ENCODE measurements at regions not wholly inside any gene's neighbourhood (a gene's known extent, or its start where the extent isn't known, plus 50 kb on each side); places are given as distances from the start of the nearest gene placed in this dataset.

GRCh38 chr9:130774183-130774582 lies 60.9 kb upstream of the ABL1 start:
- Histone ChIP-seq H3K4me3 (ENCODE audit: low read length) (no peak overlapping the region), H3K27me3 (ENCODE audit: control insufficient read depth, insufficient read depth, low read length, poor library complexity, severe bottlenecking) (no peaks in the 10 kb centered on the region), H3K36me3 (ENCODE audit: control insufficient read depth, insufficient read depth, low read length) (no peaks in the 10 kb centered on the region), H3K9ac (ENCODE audit: extremely low read depth, low read length, poor library complexity, severe bottlenecking) (no peak overlapping the region), H3K4me1 (ENCODE audit: control insufficient read depth, insufficient read depth, low read length) (no peaks in the 10 kb centered on the region), H3K27ac (ENCODE audit: low read depth, low read length) (no peak overlapping the region), H3K9me3 (ENCODE audit: control insufficient read depth, low read length) (peaks cover 18% of the 10 kb centered on the region)
- no peak for TF ChIP-seq CTCF (conservative IDR thresholded peaks at IDR 0.05)
- 85 to 97% methylated on average over 2 to 3 of the region's 3 CpGs for WGBS, 2 experiments (ENCODE audit: insufficient coverage in 1 of 2, insufficient read length in 1 of 2)
- Mint-ChIP-seq H3K4me1 (peaks cover 9% of the 10 kb centered on the region), H3K9me3 (peaks cover 27% of the 10 kb centered on the region), H3K27me3 (ENCODE audit: insufficient read depth) (no peaks in the 10 kb centered on the region), H3K27ac (no peak overlapping the region), H3K36me3 (ENCODE audit: low read depth) (peaks cover 5% of the 10 kb centered on the region), H3K4me3 (no peak overlapping the region)
- no peak for DNase-seq

GRCh38 chr9:130775336-130775991 lies 59.6 kb upstream of the ABL1 start:
- DNase-seq: no peak
- Histone ChIP-seq H3K36me3 (ENCODE audit: control insufficient read depth, insufficient read depth, low read length) (no peaks in the 10 kb centered on the region), H3K9ac (ENCODE audit: extremely low read depth, low read length, poor library complexity, severe bottlenecking) (no peak overlapping the region), H3K27me3 (ENCODE audit: control insufficient read depth, insufficient read depth, low read length, poor library complexity, severe bottlenecking) (no peaks in the 10 kb centered on the region), H3K4me1 (ENCODE audit: control insufficient read depth, insufficient read depth, low read length) (no peaks in the 10 kb centered on the region), H3K4me3 (ENCODE audit: low read length) (no peak overlapping the region), H3K27ac (ENCODE audit: low read depth, low read length) (no peak overlapping the region), H3K9me3 (ENCODE audit: control insufficient read depth, low read length) (peaks cover 18% of the 10 kb centered on the region)
- 96 to 100% methylated on average over 2 to 4 of the region's 5 CpGs for WGBS, 2 experiments (ENCODE audit: insufficient coverage in 1 of 2, insufficient read length in 1 of 2)
- no peak for TF ChIP-seq CTCF (conservative IDR thresholded peaks at IDR 0.05)
- no peaks in the 10 kb centered on the region for H3K27me3 Mint-ChIP-seq (ENCODE audit: insufficient read depth)
- H3K9me3 Mint-ChIP-seq: peaks cover 27% of the 10 kb centered on the region
- H3K36me3 Mint-ChIP-seq (ENCODE audit: low read depth): peaks cover 5% of the 10 kb centered on the region
- H3K4me3 Mint-ChIP-seq: no peak overlapping the region
- peaks cover 13% of the 10 kb centered on the region for H3K4me1 Mint-ChIP-seq
- no peak overlapping the region for H3K27ac Mint-ChIP-seq

- H3K27ac Mint-ChIP-seq: no peak overlapping the region
These were observed 55.8 kb upstream of the ABL1 start for GRCh38 chr9:130779153-130779855.

More at GRCh38 chr9:130779153-130779855, 55.8 kb upstream of the ABL1 start:
- peaks cover 5% of the 10 kb centered on the region for H3K36me3 Mint-ChIP-seq (ENCODE audit: low read depth)
- TF ChIP-seq CTCF (conservative IDR thresholded peaks at IDR 0.05): no peak
- DNase-seq: no peak
- no peaks in the 10 kb centered on the region for H3K27me3 ChIP-seq (ENCODE audit: control insufficient read depth, insufficient read depth, low read length, poor library complexity, severe bottlenecking)
- no peak overlapping the region for H3K9ac ChIP-seq (ENCODE audit: extremely low read depth, low read length, poor library complexity, severe bottlenecking)
- H3K4me3 ChIP-seq (ENCODE audit: low read length): no peak overlapping the region
- no peaks in the 10 kb centered on the region for H3K4me1 ChIP-seq (ENCODE audit: control insufficient read depth, insufficient read depth, low read length)
- no peaks in the 10 kb centered on the region for H3K27me3 Mint-ChIP-seq (ENCODE audit: insufficient read depth)
- H3K4me3 Mint-ChIP-seq: no peak overlapping the region
- H3K36me3 ChIP-seq (ENCODE audit: control insufficient read depth, insufficient read depth, low read length): no peaks in the 10 kb centered on the region
- peaks cover 18% of the 10 kb centered on the region for H3K9me3 ChIP-seq (ENCODE audit: control insufficient read depth, low read length)
- 88 to 91% methylated on average over 5 to 7 of the region's 9 CpGs for WGBS, 2 experiments (ENCODE audit: insufficient coverage in 1 of 2, insufficient read length in 1 of 2)
- H3K27ac ChIP-seq (ENCODE audit: low read depth, low read length): no peak overlapping the region
- peaks cover 25% of the 10 kb centered on the region for H3K9me3 Mint-ChIP-seq
- peaks cover 17% of the 10 kb centered on the region for H3K4me1 Mint-ChIP-seq
